ENCODE measurements at regions not wholly inside any gene's neighbourhood (a gene's known extent, or its start where the extent isn't known, plus 50 kb on each side); places are given as distances from the start of the nearest gene placed in this dataset.

DNA sequence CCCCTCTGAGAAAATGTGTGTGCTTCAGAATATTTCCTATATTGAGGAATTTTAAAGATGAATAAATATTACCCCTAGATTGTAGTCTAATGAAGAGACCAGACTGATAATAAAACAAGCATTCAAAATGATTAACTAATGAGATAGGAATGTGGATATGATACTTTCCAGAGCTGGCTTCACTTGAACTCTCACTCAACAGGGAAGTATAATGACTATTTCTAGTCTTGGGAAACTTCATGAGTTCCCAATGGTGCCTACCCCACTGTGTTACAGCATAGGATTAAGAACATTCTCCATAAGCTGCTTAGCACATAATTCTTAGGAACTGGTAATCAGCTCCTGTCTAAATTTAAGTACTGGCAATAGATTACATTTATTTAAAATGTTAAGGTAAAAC, 261.5 kb upstream of the ZNF385D start:
- TF ChIP-seq, protein P1, sequence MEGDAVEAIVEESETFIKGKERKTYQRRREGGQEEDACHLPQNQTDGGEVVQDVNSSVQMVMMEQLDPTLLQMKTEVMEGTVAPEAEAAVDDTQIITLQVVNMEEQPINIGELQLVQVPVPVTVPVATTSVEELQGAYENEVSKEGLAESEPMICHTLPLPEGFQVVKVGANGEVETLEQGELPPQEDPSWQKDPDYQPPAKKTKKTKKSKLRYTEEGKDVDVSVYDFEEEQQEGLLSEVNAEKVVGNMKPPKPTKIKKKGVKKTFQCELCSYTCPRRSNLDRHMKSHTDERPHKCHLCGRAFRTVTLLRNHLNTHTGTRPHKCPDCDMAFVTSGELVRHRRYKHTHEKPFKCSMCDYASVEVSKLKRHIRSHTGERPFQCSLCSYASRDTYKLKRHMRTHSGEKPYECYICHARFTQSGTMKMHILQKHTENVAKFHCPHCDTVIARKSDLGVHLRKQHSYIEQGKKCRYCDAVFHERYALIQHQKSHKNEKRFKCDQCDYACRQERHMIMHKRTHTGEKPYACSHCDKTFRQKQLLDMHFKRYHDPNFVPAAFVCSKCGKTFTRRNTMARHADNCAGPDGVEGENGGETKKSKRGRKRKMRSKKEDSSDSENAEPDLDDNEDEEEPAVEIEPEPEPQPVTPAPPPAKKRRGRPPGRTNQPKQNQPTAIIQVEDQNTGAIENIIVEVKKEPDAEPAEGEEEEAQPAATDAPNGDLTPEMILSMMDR (IDR thresholded peaks at IDR 0.05) = no peak
- no peak for TF ChIP-seq POLR2A (IDR thresholded peaks at IDR 0.05)
